Stimulated activated CD4-positive, alpha-beta T cell treated with anti-CD3 and anti-CD28 coated beads, Interleukin-4, amount 100 ng/mL, for 1 hour (primary cell): ENCODE measurements at regions not wholly inside any gene's neighbourhood (a gene's known extent, or its start where the extent isn't known, plus 50 kb on each side); places are given as distances from the start of the nearest gene placed in this dataset.

ENCODE experiments used
- DNase-seq: peaks from one replicate; pipeline ENCODE4 v3.0.0-alpha.2; 2020

DNA sequence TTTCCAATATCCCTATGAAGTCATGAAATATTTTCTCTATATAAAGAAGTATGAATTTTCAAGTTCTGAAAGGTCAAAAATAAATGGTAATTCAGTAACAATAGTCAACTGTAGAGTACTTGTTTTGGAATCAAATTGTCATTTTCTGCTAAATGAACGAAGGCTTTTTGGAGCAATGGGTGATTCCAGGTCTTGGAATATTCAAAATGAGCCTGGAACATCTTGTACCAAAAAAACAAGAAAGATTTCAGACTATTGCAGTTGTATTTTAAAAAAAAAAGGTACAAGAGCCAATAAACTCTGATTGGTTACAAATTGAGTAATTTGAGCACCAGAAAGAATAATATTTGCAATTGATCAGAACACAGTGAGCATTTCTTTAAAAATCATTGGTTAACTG lies 730.1 kb downstream of the DTWD2 start:
- no peak for DNase-seq

DNA sequence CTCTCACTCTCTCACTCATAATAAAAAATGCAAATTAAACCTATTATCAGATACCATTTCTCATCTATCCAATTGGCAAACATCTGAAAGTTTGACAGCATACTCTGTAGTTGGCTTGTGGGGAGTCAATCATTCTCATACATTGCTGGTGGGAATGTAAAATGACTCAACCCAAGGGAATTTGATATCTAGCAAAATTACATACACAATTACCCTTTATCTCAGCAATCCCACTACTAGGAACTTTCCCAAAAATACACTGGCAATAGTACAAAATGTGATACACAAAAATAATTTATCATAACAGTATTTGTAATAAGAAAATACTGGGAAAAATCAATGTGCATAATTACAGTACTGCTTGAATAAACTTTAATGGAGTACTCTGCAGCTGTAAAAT lies 731.3 kb downstream of the DTWD2 start:
- DNase-seq: no peak

DNA sequence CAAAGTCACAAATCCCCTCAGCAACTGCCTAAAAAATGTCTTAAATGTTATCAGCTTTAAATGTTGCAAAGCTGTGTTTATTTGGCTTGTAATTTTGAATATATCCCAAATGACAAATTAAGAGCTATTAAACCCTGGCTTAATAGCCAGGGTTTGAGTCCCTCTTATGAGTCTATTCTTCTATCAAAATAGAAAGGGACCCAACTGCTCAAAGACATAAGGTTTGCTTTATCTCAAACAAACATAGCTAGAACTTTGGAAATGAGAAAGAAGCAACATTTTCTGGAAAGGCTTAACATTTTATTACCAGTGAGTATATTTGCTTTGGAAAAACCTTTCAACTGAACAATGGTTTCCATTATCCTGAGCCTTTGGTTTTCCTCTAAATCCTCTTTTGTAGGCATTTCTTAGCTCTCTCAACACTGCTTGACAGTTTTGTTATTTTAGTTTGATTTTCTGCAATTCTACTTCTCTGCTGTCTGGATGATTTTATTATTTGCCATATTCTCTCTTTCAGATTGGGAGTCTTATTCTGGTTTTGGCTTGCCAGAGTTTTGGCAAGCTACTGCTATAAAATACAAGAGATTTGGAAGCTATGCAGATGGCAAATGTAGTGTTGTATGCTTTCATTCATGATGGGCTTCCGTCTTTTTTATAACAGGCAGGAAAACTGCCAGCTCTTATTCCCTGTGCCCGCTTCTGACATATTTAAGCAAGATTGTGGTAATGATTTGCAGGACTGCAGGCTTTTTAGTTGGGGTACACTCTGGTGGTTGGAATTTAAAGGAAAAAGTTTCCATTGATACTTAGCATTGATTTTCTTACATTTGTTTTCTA lies 734.9 kb downstream of the DTWD2 start:
- DNase-seq: no peak

DNA sequence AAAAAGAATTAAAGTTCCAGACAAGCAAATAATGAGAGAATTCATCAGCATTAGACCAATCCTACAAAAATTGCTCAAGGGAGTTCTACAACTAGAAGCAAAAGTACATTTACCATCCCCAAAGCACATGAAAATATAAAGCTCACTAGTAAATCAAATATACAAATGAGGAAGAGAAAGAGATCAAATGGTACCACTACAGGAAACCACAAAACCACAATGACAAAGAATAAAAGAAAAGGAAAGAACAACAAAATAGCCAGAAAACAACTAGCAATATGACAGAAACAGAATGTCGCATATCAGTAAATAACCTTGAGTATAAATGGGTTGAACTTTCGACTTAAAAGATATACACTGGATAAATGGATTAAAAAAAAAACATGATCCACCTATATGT lies 739.0 kb downstream of the DTWD2 start:
- DNase-seq: no peak

DNA sequence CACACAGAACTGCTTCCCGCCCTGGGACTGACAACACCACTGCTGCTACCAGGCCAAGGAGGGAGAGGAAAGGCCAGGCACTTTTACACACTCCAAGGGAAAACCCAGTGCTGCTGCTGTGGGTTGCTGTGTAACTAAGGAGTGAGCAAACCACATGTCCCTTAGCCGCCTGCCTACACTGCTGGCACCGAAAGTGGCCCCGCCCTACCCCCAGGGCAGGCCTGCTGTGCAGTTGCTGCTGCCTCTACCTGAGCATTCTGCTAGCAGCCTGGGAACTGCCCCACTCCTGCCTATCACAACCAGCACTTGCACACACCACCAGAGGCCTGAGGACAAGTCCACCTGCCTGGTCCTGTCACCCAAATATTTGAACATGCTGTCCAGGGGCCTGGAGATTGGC lies 740.9 kb downstream of the DTWD2 start:
- DNase-seq: no peak

DNA sequence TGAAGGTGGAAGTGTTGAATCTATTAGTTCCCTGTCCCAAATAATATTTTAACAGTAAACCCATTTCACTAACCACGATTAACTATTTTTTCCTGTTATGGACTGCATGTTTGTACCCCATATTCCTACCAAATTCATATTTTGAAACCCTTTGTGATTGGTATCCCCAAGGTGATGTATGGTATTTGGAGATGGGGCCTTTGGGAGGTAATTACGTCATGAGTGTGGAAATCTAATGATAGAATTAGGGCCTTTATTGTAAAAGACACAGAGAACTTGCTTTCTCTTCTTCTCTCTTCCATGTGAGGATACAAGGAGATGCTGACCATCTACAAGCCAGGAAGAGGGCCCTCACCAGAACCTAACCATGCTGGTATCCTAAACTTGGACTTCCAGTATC lies 744.7 kb downstream of the DTWD2 start:
- no peak for DNase-seq

DNA sequence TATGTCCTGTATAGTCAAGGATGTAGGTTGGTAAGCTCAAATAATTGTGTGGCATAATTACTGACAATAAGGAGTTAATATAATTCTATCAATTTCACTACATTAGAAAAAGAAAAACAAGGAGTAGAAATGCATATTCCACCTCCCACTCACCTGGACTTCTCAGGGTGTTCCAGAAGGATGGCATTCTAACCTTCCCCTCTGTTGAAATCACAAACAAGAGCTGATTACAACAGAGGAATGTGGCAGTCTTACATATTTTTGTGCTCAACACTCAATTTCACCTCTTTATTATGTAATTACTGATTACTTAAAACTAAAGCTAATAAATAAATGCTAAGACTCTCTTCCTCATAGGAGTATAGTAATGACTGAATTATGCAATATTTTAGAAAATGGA lies 745.3 kb downstream of the DTWD2 start:
- no peak for DNase-seq

DNA sequence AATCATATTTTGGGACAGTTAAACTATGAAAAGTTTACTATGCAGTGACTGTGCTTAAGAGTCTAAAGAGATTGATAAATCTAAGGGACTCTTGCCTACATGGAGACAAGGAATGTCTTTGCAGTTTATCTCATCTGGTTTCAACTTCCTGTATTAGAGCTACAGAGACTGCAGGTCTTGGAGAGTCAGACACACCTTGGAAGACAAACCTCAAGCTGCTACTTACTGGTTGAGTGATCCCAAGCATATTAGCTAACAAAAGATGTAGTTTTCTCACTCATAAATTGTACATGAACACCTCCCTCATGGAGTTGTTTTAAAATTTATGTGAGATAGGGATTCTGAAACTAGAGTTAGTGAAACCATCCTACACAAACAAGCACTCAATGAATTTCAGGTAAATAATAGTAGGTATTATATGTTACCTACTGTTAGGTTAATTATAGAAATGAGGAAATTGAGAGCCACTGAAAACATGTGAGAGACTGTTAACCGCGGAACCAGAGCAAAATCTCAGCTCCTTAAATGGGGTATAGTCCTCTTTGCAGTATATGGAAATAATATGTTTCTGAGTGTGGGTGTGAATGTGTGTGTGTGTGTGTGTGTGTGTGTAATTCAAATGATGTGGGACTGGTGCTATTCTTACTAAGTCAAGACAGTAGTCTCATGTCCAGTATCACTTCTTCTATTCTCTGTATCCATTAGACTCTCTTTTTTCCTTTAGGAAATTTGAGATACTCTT lies 752.1 kb downstream of the DTWD2 start:
- DNase-seq: no peak

DNA sequence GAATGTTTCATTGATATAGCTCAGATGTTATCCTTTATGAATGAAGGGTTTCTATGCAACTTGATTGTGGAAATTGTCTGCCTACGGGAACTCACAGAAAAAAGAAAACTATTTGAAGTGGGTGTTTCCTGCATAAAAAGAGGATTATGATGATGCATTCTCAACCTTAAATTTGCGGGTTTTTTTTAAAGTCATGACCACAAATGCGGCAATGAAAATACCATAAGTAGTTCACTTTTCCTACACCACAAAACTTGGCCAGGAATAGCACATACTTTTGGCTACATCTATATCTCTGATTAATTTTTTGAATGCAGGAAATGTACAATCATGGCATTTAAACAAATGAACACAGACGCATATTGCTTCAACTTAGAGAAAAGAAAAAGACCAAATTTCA lies 754.7 kb downstream of the DTWD2 start:
- no peak for DNase-seq

DNA sequence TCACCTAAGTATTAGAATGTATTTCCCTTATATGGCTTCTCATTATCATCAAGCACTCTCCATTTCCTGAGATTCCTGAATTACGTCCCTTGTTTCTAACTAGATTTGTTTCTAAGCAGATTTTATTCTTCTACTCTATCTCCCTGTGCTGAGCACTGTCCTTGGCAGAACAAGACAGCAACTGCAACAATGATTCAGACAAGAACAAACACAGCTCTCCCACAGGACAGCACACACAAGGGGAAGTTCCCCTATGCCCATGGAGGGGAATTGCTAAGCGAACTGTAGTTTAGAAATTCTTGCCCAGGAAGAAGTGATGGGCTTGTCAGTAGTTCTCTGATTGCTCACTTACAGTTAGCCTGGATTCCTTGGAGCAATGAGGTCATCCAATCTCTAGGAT lies 759.9 kb downstream of the DTWD2 start:
- no peak for DNase-seq

DNA sequence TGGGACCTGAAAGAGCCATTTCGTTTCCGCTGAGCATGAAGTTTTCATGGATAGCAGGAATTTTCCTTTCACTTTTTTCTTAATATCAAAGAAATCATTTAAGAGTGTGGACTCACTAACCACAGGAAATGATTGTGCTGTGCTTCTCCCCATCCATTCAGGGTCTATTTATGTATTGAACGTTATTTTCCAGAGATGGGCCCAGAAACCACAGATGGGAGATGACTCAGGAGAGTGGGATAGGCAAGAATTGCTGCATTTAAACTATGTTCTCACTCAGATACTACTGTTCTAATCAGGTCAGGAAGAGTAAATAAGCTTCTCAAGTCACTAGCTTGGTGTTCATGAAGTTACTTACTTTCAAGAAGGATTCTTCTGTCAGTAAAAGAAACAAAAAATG lies 763.8 kb downstream of the DTWD2 start:
- DNase-seq: no peak

DNA sequence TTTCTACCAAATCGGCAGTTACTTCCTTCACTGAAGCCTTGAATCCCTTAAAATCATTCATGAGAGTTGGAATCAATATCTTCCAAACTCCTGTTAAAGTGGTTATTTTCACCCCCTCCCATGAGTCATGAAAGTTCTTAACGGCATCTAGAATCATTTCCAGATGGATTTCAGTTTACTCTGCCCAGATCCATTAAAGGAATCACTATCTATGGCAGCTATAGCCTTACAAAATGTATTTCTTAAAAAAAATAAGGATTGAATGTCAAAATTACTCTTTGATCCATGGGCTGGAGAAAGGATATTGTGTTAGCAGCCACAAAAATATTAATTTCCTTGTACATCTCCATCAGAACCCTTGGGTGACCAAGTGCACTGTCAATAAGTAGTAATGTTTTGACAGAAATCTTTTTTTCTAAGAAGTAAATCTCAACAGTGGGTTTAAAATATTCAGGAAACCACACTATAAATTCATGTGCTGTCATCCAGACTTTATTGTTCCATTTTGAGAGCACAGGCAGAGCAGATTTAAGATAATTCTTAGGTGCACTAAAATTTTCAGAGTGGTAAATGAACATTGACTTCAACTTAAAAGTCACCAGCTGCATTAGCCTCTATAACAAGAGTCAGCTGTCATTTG lies 767.7 kb downstream of the DTWD2 start:
- DNase-seq: no peak

DNA sequence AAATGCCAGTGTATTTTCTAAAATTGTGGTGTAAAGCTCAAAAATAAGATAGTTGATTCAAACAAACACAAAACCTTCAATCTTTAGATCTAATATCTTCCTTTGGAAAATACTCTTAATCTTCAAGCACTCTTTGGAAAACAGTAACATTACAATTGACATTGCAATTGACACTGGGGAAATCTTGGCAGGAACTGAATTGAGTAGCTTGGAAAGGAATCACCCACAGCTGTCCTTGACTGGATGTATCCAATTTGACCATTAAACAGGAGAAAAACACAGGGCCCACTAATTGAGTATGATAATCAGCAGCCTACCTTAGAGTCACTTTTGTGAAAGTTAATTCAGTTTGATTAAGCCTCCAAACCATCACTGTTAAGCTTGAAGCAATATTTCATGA lies 776.7 kb downstream of the DTWD2 start:
- no peak for DNase-seq

DNA sequence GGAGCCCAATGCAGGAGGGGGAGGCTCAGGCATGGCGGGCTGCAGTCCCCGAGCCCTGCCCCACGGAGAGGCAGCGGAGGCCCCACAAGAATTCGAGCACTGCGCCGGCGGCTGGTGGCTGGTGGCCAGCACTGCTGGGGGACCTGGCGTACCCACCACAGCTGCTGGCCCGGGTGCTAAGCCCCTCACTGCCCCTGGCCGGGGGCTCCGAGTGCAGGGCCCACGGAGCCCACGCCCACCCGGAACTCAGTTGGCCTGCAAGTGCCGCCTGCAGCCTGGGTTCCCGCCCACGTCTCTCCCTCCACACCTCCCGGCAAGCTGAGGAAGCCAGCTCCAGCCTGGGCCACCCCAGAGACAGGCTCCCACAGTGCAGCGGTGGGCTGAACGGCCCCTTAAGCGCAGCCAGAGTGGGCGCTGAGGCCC lies 780.3 kb downstream of the DTWD2 start:
- DNase-seq: no peak

DNA sequence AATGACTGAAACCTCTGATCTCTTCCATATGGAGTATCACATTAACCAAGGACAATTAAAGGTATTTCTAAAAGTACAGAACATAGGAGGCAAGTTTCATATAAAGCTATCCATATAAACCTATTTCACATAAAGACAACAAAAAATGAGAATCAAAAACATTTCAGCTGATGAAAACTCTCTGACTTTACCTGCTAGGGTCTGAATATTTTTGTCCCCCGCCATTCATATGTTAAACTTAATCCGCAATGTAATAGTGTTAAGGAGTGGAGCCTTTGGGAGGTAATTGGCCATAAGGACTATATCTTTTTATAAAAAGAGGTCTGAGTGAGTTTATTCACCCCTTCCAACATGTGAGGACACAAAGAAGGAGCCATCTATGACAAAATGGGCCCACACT lies 788.5 kb downstream of the DTWD2 start:
- no peak for DNase-seq

DNA sequence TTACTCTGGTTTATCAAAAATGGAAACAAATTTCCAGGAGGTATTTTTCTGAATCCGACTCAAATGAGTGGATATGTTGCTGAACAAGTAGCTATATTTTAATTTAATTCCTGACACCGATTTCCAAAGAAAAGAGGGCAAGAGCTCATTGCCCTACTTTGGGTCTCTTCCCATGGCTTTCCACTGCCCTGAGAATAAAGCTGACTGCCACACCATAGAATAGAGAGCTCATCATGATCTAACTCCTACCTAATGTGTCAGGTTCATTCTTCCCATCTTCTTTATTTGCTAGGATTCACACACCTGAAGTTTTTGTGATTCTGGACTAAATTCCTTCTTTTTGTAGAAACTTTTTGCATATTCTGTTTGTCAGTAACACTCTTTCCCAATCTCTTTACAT lies 792.1 kb downstream of the DTWD2 start:
- no peak for DNase-seq

DNA sequence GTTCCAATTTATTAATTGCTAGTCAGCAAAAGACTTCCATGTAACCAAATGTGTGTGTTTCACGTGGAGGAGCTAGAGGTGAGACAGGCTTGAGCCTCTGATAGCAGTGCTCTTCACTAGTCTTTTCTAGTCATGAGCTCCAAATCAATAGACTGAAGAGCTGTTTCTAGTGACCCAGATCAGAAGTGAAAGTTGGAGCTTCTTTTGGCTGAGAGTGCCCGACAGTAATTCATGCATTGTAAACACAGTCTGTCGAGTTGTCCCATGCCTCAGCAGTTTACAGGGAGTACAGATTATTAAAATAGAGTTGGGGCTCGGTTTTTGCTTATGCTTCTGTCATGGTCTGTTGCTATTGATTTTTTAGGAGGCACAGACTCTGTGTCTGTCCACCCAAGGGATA lies 793.1 kb downstream of the DTWD2 start:
- DNase-seq: no peak

DNA sequence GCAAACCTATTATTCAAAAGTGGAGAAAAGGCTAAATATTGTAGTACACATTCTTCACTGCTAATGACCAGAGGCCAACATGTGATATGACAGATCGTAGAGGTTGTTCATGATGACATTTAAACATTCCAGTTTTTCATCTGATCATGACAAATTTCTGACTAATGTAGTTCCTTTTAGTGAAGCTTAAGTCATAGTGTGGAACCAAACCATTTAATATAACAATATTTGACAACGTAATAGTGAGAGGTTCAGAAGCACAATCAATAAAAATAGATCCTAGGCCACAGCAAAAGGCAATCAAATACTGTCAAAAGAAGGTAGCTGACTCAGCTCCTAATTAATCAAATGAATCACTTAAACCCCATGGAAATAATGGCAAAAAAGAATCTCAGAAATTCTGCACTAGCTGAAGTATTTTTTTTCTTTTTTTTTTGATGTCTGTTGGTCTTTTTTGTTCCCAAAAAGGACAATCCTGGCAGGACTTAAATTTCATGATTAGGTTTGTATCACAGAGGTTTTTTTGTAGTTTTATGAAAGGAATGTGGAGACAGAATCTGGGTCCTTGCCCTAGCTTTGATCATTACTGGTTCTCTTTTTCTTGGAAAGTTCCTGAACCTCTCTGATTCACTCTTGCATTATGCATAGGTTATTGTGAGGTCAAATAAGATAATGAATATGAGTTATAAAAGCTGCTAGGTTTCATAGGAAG lies 795.0 kb downstream of the DTWD2 start:
- DNase-seq: no peak

DNA sequence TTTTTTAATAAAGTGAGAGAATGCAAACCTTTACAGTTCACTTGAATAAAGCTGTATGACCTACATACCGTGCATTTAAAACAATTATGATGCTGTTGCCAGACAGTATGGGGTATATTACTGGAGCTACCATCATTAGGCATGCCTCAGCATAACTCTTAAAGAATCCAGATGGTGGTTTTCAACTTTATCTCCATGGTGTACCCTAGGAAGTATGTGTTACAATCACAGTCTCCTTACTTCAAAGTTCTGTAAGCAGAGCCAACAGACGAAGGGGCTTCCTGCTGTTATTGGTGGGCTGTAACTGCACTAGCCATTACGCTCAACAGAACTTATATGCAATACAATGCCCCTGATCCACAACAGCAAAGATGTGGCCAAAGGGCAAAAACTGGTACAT lies 803.3 kb downstream of the DTWD2 start:
- DNase-seq: no peak

DNA sequence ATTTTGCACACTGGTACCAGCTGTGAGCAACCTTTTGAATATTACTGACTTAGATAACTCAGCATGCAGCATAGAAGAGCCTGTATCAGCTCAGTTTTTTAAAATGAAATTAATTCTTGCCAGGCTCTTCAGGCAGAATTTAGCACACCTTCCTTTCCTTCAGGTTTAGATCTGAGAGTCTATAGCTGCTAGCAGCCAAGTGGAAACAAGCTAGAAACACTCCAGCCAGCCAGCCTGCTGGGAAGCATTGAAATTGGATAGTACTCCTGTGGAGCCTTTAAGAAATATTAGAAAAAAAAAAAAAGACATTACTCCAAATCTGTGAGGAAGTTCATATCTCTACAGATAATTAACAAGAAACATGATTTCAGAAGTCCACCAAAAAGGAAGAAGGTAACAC lies 812.2 kb downstream of the DTWD2 start:
- no peak for DNase-seq

DNA sequence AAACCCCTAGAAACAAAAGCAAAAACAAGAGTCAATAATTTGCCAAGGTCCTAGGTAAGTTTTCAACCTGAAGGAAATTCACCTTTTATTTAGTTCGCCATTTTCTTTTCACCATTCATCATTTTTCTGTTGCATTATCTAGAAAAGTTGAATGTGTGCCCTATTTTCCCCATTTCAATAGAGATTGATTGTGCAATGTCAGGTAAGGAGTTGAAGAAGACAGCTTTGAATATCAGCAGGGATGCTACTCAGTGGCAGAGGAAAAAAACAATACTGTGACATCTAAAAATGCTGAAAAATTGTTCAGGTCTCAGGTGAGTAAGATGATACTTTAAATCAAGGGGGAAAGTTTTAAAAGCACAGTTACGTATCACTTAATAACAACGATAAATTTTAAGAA lies 813.7 kb downstream of the DTWD2 start:
- DNase-seq: no peak

DNA sequence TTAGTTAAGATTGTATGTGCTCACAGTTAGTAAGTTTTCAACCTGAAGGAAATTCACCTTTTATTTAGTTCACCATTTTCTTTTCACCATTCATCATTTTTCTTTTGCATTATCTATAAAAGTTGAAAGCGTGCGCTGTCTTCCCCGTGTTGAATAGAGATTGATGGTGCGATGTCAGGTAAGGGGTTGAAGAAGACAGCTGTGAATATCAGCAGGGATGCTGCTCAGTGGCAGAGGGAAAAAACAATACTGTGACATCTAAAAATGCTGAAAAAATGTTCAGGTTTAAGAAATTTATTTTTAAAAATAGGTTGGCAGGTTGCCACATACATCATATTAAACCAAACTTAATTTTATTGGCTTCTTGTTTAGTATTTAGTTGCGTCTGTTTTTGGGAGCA lies 815.0 kb downstream of the DTWD2 start:
- DNase-seq: no peak

DNA sequence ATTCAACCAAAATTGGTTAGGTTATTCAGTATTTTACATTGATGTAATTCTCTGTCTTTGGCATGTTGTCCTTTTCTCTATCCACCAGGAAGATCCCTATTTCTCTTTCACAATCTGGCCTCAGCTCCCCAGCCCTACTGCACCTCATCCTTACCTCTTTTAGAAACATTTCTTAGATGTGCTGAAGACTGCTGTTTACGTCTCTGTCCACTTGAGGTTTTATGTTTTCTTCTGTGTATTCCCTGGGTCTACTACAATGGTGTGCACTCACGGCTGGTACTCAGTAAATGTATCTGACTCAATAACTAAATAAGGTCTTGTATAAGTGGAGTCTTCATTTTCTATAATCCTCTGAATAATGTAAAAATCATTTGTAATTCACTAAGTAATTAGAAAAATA lies 822.7 kb downstream of the DTWD2 start:
- no peak for DNase-seq

DNA sequence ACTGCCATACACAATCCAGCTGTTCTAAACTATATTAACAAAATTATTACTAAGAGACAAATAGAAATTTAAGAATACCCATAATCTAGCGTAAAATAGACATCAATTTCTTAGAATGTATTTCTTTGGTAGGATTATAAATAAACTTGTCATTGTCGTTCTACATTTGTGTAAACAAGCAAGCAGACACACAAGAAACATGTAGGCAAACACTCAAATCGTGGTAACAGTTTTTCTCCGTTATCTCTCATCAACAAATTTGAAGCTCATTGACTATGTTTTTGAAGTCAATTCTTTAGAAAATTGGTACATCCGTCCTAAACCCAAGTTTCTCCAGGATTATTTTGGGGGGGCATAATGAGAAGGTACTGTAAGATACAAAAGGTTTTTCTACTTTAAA lies 832.2 kb downstream of the DTWD2 start:
- no peak for DNase-seq
